ENCODE measurements at regions not wholly inside any gene's neighbourhood (a gene's known extent, or its start where the extent isn't known, plus 50 kb on each side); places are given as distances from the start of the nearest gene placed in this dataset.
"Not testable (repeated sequence)": the region's sequence is repeated elsewhere in the genome, so short reads cannot be mapped to it uniquely, and the experiment has no call there.

DNA sequence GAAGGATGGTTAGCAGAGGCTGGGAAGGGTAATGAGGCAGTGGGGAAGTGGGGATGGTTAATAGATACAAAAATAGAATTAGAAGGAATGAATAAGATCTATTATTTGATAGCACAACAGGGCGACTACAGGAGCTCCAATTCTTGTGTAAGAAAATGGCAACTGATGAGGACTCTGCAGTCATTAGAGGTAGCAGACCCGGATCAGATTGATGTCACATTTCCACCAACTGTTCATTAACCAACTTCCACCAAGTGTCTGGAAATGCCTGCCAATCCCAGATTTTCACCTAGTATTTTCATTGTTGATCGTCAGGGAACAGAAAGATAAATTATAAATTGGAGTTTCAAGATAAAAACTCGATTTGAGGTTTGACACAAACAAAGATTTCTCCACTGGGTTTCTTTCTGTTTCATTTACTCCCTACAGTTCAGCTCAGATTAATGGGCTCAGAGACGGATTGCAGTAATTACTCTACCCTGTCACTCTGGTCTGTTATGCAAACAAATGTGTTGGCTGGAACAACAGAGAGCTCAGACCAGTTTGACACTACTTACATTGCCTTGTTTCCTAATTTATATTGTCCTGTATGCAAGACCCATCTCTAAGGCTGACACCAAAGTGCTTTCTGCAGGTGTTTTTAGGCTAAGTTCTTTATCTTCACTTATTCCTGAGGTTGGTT, 909.2 kb upstream of the PRKX start:
- 2% methylated on average over 5 of the region's 5 CpGs for WGBS (ENCODE audit: insufficient coverage, low coverage, missing lambda C conversion rate)
- no peak overlapping the region for H3K9ac ChIP-seq (ENCODE audit: insufficient read depth in 1 of 2, low read depth in 2 of 2, low read length in 2 of 2)
- CTCF ChIA-PET (ENCODE audit: low intra/inter-chr PET ratio) = no interaction called here

GRCh38 chrX:4613651-4614050, 900.2 kb upstream of the PRKX start:
- H3K27me3 ChIP-seq (ENCODE audit: control insufficient read depth in 2 of 2, insufficient read depth in 2 of 2, low read length in 2 of 2); FAIRE-seq; in situ Hi-C loops (cut with MboI); H3K9me3 ChIP-seq (replicated peaks; ENCODE audit: control insufficient read depth, insufficient read depth, low read depth, low read length); H3K9me1 ChIP-seq (ENCODE audit: control insufficient read depth, insufficient read depth, low read length); ATAC-seq; DNase-seq (ENCODE audit: extremely low read depth in 1 of 4, low spot score in 3 of 4); H3K9ac ChIP-seq (ENCODE audit: insufficient read depth in 1 of 2, low read depth in 2 of 2, low read length in 2 of 2); POLR2A ChIA-PET; H4K20me1 ChIP-seq (replicated peaks; ENCODE audit: control insufficient read depth, insufficient read depth, low read length); H3K4me3 ChIP-seq; H3K4me1 ChIP-seq (replicated peaks in 1 of 2; ENCODE audit: control insufficient read depth in 2 of 2, insufficient read depth in 2 of 2, low read length in 2 of 2); H3K36me3 ChIP-seq (ENCODE audit: control insufficient read depth, insufficient read depth, low read length); H2AFZ ChIP-seq (ENCODE audit: low read depth, low read length); H3K27ac ChIP-seq (ENCODE audit: extremely low read depth, low read depth, low read length); CTCF ChIA-PET (ENCODE audit: low intra/inter-chr PET ratio); H3K79me2 ChIP-seq (ENCODE audit: control insufficient read depth, insufficient read depth, low read length); H3K4me2 ChIP-seq (ENCODE audit: insufficient read depth, low read length); BruUV-seq (replicated peaks); intact Hi-C loops (cut with micrococcal nuclease): not testable (repeated sequence)
- WGBS (ENCODE audit: insufficient coverage, low coverage, missing lambda C conversion rate) = 5% methylated on average over 2 of the region's 2 CpGs

More for the DNA sequence above, 909.2 kb upstream of the PRKX start:
- POLR2A ChIA-PET = no interaction called here
- ATAC-seq = no peak
- intact Hi-C loops (cut with micrococcal nuclease) (no loop called here), in situ Hi-C loops (cut with MboI) (no loop called here)
- no peak overlapping the region for H2AFZ ChIP-seq (ENCODE audit: low read depth, low read length)
- TF ChIP-seq WHSC1 (IDR thresholded peaks at IDR 0.05; ENCODE audit: low read length) (no peak), ZKSCAN3 (CRISPR knock-in tag; IDR thresholded peaks at IDR 0.05) (no peak), ZNF76 (CRISPR knock-in tag; IDR thresholded peaks at IDR 0.05; ENCODE audit: borderline replicate concordance) (no peak), ZBTB7A (IDR thresholded peaks at IDR 0.05; ENCODE audit: borderline replicate concordance, control insufficient read depth, low read depth, low read length) (no peak)
- FAIRE-seq = no peak
- no peaks in the 10 kb centered on the region for H3K9me3 ChIP-seq (replicated peaks; ENCODE audit: control insufficient read depth, insufficient read depth, low read depth, low read length)
- no peak for DNase-seq (ENCODE audit: extremely low read depth in 1 of 4, low spot score in 3 of 4)
- H3K9me1 ChIP-seq (ENCODE audit: control insufficient read depth, insufficient read depth, low read length) = no peaks in the 10 kb centered on the region
- H3K27ac ChIP-seq (ENCODE audit: extremely low read depth, low read depth, low read length) = no peak overlapping the region
- no peaks in the 10 kb centered on the region for H3K36me3 ChIP-seq (ENCODE audit: control insufficient read depth, insufficient read depth, low read length)
- no peaks in the 10 kb centered on the region for H3K79me2 ChIP-seq (ENCODE audit: control insufficient read depth, insufficient read depth, low read length)
- no peak overlapping the region for H3K4me2 ChIP-seq (ENCODE audit: insufficient read depth, low read length)
- BruUV-seq (replicated peaks) = no TSS peak
- H3K27me3 ChIP-seq (ENCODE audit: control insufficient read depth in 2 of 2, insufficient read depth in 2 of 2, low read length in 2 of 2) = no peaks in the 10 kb centered on the region
- no peaks in the 10 kb centered on the region for H4K20me1 ChIP-seq (replicated peaks; ENCODE audit: control insufficient read depth, insufficient read depth, low read length)
- no peaks in the 10 kb centered on the region for H3K4me1 ChIP-seq (replicated peaks in 1 of 2; ENCODE audit: control insufficient read depth in 2 of 2, insufficient read depth in 2 of 2, low read length in 2 of 2)
- H3K4me3 ChIP-seq = no peak overlapping the region
